ENCODE measurements at regions not wholly inside any gene's neighbourhood (a gene's known extent, or its start where the extent isn't known, plus 50 kb on each side); places are given as distances from the start of the nearest gene placed in this dataset.
A peak's percentile ranks its signal among the peaks of the same experiment; 100 is the strongest.

DNA sequence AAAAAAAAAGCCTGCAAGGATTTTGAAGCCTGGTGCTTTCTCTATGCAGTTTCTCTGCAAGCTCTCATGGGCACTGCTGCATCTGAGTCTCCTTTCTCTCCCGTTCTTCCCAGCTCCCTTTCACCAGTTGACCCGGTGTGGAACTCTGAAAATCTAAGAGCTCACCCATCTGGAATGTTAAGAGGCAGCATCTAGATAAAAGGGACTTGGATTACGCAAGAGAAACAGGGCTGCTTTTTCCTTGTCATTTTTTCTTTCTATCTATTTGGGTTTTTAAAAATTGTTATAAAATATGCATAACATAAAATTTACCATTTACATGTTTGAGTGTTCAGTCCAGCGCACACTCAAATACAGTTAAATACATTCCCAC, 95.2 kb upstream of the RPS6KA3 start:
- in situ Hi-C loops (cut with MboI; ENCODE audit: low pct_unique_long_range_greater_than_20kb, low sequenced_read_pairs, unreplicated experiment): no loop called here
- TF ChIP-seq, protein P1, sequence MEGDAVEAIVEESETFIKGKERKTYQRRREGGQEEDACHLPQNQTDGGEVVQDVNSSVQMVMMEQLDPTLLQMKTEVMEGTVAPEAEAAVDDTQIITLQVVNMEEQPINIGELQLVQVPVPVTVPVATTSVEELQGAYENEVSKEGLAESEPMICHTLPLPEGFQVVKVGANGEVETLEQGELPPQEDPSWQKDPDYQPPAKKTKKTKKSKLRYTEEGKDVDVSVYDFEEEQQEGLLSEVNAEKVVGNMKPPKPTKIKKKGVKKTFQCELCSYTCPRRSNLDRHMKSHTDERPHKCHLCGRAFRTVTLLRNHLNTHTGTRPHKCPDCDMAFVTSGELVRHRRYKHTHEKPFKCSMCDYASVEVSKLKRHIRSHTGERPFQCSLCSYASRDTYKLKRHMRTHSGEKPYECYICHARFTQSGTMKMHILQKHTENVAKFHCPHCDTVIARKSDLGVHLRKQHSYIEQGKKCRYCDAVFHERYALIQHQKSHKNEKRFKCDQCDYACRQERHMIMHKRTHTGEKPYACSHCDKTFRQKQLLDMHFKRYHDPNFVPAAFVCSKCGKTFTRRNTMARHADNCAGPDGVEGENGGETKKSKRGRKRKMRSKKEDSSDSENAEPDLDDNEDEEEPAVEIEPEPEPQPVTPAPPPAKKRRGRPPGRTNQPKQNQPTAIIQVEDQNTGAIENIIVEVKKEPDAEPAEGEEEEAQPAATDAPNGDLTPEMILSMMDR (IDR thresholded peaks at IDR 0.05; ENCODE audit: extremely low read depth, insufficient read depth, missing control alignments): no peak
- no peak for DNase-seq (ENCODE audit: low spot score)

DNA sequence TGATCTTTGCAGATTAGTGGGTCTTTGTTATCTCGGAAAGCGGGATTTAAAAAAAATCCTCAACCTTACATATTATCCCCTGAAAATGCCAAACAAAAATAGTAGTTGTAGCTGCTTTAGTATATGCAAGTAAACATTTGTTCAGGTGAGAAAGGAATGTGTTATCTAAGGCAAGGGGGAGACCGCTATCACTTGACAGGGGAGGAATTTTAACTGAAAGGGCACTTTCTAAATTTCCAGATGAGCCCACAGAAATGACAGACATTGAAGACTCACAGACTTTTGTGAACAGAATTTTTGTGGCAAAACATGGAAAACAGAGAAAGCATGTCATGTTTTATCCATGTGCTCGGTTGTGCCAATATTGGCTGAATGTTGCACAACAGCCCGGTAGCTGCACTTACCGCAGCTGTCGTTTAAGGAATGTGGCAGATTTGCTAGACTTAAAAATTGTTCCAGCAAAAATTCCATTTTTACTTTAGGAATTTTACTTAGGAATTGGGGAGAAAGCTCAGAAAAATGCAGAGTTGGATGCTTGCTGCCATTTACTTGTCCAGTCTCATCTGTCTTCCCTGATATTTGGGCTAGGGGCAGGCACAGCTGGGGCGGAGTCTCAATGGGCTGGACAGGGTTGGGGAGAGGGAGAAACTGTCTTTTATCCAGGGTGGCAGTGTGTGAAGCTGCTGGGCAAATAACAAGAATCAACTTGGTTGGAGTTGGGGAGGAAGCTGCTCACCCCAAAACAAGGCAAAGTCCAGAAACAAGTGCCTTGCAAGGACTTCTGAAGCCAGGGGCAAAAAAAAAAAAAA, 94.6 kb upstream of the RPS6KA3 start:
- in situ Hi-C loops (cut with MboI; ENCODE audit: low pct_unique_long_range_greater_than_20kb, low sequenced_read_pairs, unreplicated experiment): no loop called here
- DNase-seq (ENCODE audit: low spot score): no peak
- TF ChIP-seq, protein P1 (IDR thresholded peaks at IDR 0.05; ENCODE audit: extremely low read depth, insufficient read depth, missing control alignments): no peak

DNA sequence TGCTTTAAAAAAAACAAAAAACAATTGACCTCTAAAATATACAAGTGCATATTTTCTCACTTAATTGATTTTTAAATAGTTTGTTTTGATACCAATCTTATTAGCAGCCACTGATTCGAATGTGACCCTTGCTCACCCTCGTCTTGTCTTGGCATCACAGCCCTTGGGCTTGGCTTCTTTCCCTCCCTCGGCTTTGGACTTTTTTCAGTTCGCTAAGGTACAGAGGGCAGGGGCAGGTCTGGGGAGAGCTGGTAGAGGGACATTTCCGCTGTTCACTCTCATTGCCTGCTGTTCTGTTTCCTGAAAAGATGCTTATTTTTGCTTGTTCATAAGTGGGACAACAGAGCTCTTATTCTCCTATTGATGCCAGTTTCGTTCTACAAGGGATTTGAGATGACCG, 88.5 kb upstream of the RPS6KA3 start:
- DNase-seq (ENCODE audit: low spot score): no peak
- in situ Hi-C loops (cut with MboI; ENCODE audit: low pct_unique_long_range_greater_than_20kb, low sequenced_read_pairs, unreplicated experiment): no loop called here
- TF ChIP-seq, protein P1 (IDR thresholded peaks at IDR 0.05; ENCODE audit: extremely low read depth, insufficient read depth, missing control alignments): no peak

DNA sequence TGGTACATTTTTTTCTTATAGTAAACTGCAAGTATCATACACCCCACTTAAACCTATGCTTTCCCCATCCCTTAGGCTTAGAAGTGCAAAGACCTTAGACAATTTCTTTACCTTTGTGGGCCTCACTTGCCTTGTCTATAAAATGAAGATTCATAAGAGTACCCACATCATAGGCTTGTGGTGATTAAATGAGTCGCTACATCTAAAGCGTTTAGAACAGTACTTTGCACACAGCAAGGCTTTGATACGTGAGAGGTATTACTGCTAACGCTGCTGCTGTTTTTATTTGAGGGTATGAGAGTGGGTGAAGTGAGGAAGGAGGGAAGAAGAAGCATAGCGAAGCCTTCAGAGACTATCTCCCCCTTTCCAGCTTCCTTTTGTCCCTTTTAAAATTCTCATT, 87.8 kb upstream of the RPS6KA3 start:
- TF ChIP-seq, protein P1 (IDR thresholded peaks at IDR 0.05; ENCODE audit: extremely low read depth, insufficient read depth, missing control alignments): no peak
- in situ Hi-C loops (cut with MboI; ENCODE audit: low pct_unique_long_range_greater_than_20kb, low sequenced_read_pairs, unreplicated experiment): no loop called here
- DNase-seq (ENCODE audit: low spot score): no peak

DNA sequence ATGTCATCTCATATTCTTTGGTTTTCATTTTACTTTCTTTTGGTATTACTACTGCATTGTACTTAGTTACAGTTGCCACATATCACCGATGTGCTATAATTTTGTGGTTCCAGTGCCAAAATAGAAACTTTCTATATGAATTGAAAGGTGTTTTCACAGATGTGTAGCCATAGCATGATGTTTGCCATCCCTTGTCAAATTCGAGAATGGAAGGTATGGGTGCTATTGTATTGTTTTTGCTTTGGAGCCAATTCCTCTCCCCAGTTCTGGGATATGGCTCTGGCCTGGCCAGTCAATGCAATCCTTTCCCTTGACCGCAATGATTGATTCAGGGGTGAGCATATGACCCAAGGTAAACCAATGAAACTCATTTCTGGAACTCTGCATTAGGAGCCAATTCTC, 86.2 kb upstream of the RPS6KA3 start:
- TF ChIP-seq, protein P1 (IDR thresholded peaks at IDR 0.05; ENCODE audit: extremely low read depth, insufficient read depth, missing control alignments): no peak
- in situ Hi-C loops (cut with MboI; ENCODE audit: low pct_unique_long_range_greater_than_20kb, low sequenced_read_pairs, unreplicated experiment): no loop called here
- DNase-seq (ENCODE audit: low spot score): peak; percentile 37

DNA sequence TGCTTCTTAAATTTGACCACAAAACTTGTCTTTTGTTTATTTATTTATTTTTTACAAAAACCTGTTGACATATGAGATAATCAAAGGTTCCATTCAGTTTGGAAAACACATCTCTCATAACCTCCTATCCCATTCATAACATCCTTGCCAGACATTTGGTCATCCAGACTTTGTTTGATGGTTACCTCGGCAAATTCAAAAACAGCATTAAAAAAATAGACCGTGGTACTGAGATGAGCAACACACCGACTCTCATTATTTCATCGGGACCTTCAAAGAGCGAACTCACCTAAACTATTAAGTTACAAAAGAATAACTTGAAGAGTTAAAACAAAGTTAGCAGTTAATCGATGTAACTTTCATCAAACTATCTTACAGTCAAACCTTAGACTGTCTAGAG, 85.8 kb upstream of the RPS6KA3 start:
- in situ Hi-C loops (cut with MboI; ENCODE audit: low pct_unique_long_range_greater_than_20kb, low sequenced_read_pairs, unreplicated experiment): no loop called here
- no peak for DNase-seq (ENCODE audit: low spot score)
- TF ChIP-seq, protein P1 (IDR thresholded peaks at IDR 0.05; ENCODE audit: extremely low read depth, insufficient read depth, missing control alignments): no peak
